ENCODE measurements at regions not wholly inside any gene's neighbourhood (a gene's known extent, or its start where the extent isn't known, plus 50 kb on each side); places are given as distances from the start of the nearest gene placed in this dataset.

DNA sequence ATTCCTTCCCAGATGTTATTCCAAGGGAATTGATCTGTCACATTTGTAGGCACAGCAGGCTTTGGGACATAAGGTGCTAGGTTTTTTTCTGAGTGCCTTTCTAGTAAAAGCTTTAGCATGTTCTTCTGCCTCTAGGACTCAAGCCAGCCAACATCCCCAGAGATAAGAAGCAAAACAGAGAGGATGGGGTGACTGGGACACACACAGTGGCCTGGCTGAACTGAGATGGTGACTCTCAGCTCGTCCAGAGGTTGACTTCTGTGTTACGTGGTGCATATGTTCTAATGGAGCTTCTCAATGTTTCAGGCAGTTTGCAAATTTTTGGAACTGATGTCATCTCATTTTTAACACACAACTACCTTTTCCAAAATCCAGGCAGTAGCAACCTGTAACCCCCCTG lies 188.1 kb upstream of the CELF2 start:
- Histone ChIP-seq H3K27ac (ENCODE audit: insufficient read depth, low read depth, low read length) (peak overlapping the region; percentile 98), H2AFZ (ENCODE audit: low read depth, low read length) (no peak overlapping the region), H3K9ac (replicated peaks; ENCODE audit: extremely low read depth, insufficient read depth, low read length) (peak overlapping the region; percentile 92), H3K9me3 (replicated peaks; ENCODE audit: control insufficient read depth, insufficient read depth, low read length) (no peaks in the 10 kb centered on the region), H3K4me3 (replicated peaks in 1 of 3; ENCODE audit: insufficient read depth in 1 of 3, low read depth in 1 of 3, low read length in 3 of 3) (no peak overlapping the region), H3K36me3 (ENCODE audit: control insufficient read depth in 2 of 2, extremely low read depth in 1 of 2, insufficient read depth in 2 of 2, low read length in 2 of 2) (no peaks in the 10 kb centered on the region), H3K4me1 (ENCODE audit: control insufficient read depth, extremely low read depth, insufficient read depth, low read length) (peaks cover 36% of the 10 kb centered on the region), H3K4me2 (ENCODE audit: insufficient read depth, low read length) (no peak overlapping the region), H3K27me3 (ENCODE audit: control insufficient read depth in 2 of 2, insufficient read depth in 2 of 2, low read length in 2 of 2) (no peaks in the 10 kb centered on the region), H3K9me1 (replicated peaks; ENCODE audit: control insufficient read depth, extremely low read depth, insufficient read depth, low read length) (no peaks in the 10 kb centered on the region), H3K79me2 (ENCODE audit: control insufficient read depth, insufficient read depth, low read length) (no peaks in the 10 kb centered on the region), H4K20me1 (replicated peaks; ENCODE audit: control insufficient read depth, extremely low read depth, insufficient read depth, low read length) (no peaks in the 10 kb centered on the region)
- dilution Hi-C loops (cut with MboI; ENCODE audit: extremely low pct_ligation_motif_present, low sequenced_read_pairs): no loop called here
- no peak for FAIRE-seq
- TF ChIP-seq POLR2AphosphoS5 (IDR thresholded peaks at IDR 0.05; ENCODE audit: insufficient read depth, low read depth, low read length) (no peak), MAX (IDR thresholded peaks at IDR 0.05; ENCODE audit: insufficient read depth, insufficient read length) (no peak), POLR2A (IDR thresholded peaks at IDR 0.05; ENCODE audit: low read depth, low read length) (no peak), MYC (IDR thresholded peaks at IDR 0.05; ENCODE audit: low read depth, low read length) (no peak), GATA2 (IDR thresholded peaks at IDR 0.05; ENCODE audit: insufficient read depth, insufficient read length, low read depth, low read length) (no peak), FOS (IDR thresholded peaks at IDR 0.05; ENCODE audit: borderline replicate concordance, insufficient read depth, low read length) (no peak)
- TF ChIP-seq, protein P1, sequence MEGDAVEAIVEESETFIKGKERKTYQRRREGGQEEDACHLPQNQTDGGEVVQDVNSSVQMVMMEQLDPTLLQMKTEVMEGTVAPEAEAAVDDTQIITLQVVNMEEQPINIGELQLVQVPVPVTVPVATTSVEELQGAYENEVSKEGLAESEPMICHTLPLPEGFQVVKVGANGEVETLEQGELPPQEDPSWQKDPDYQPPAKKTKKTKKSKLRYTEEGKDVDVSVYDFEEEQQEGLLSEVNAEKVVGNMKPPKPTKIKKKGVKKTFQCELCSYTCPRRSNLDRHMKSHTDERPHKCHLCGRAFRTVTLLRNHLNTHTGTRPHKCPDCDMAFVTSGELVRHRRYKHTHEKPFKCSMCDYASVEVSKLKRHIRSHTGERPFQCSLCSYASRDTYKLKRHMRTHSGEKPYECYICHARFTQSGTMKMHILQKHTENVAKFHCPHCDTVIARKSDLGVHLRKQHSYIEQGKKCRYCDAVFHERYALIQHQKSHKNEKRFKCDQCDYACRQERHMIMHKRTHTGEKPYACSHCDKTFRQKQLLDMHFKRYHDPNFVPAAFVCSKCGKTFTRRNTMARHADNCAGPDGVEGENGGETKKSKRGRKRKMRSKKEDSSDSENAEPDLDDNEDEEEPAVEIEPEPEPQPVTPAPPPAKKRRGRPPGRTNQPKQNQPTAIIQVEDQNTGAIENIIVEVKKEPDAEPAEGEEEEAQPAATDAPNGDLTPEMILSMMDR (IDR thresholded peaks at IDR 0.05; ENCODE audit: extremely low read depth in 1 of 2, insufficient read depth in 1 of 2, low read depth in 1 of 2, low read length in 2 of 2): no peak
- BruUV-seq (replicated peaks): no TSS peak
- DNase-seq (ENCODE audit: low read depth, low spot score): no peak
- intact Hi-C loops (cut with micrococcal nuclease): no loop called here
- ChIA-PET CTCF (interaction anchor here (0.6 to 2.7 kb wide), 8 partner anchors 14 to 206 kb away, joined by 3 to 11 read pairs (median 7); no protein-coding TSS in a partner anchor), POLR2A (interaction anchor here (0.7 to 2.1 kb wide), 2 partner anchors 33 to 37 kb away, joined by 6 to 9 read pairs; no protein-coding TSS in a partner anchor)

Measured in endothelial cell of umbilical vein (primary cell).